HepG2 (cell line): ENCODE measurements at regions not wholly inside any gene's neighbourhood (a gene's known extent, or its start where the extent isn't known, plus 50 kb on each side); places are given as distances from the start of the nearest gene placed in this dataset.

Experiments used
- ATAC-seq: fragments of 200-7000 bp; cut with Tn5 transposase; 3 replicates; pipeline ENCODE4 v1.9.1; 2020; ENCODE audit warnings: mild to moderate bottlenecking, moderate library complexity
- BruUV-seq: library from RNA; stranded (reverse); fragments of 400-500 nt; replicated peaks from 2 replicates; lab custom pipeline; 2021; lab: Mats Ljungman, UMichigan
- CTCF ChIA-PET: fragments of 300-600 bp; formaldehyde crosslinking; extraction: SDS; loops from one replicate; lab custom pipeline; 2021; ENCODE audit warnings: low total read pairs, inconsistent platforms, low intra/inter-chr PET ratio; lab: Yijun Ruan, JAX
- POLR2A ChIA-PET: fragments of 350-600 bp; sonication (Branson Sonifier 250); formaldehyde crosslinking; loops from one replicate; lab custom pipeline; 2020; ENCODE audit warnings: antibody characterized with exemption, inconsistent platforms; lab: Yijun Ruan, JAX
- DNase-seq: peaks from one replicate; pipeline ENCODE4 v3.0.0-alpha.2; 2015; ENCODE audit warnings: low spot score
- FAIRE-seq: peaks from 3 replicates; lab custom pipeline; 2011; peaks lifted over from hg19 to GRCh38; lab: Jason Lieb, UNC
- H2AFZ ChIP-seq: one replicate; pipeline ENCODE4 v1.6.1; 2011; ENCODE audit warnings: low read length, inconsistent platforms
- H3K27ac ChIP-seq: fragments of 300-600 bp; 3 replicates; pipeline ENCODE4 v1.8.0; 2011; ENCODE audit warnings: mixed run types, mild to moderate bottlenecking, mixed read lengths, low read length, inconsistent platforms; ENCODE audit not compliant: insufficient read depth; ENCODE audit errors: extremely low read length
- H3K27me3 ChIP-seq, 2 experiments: fragments of 200-600 bp in 1 of 2; 2 replicates in 1 of 2; 3 replicates in 1 of 2; pipeline versions ENCODE4 v1.6.0 to v1.8.0; 2011; ENCODE audit warnings: low read length in 2 of 2, mild to moderate bottlenecking in 2 of 2, moderate library complexity in 2 of 2, inconsistent platforms in 1 of 2; ENCODE audit not compliant: insufficient read depth in 2 of 2, control insufficient read depth in 1 of 2
- H3K36me3 ChIP-seq, 2 experiments: fragments of 200-600 bp in 1 of 2; replicated peaks in 1 of 2; 2 replicates in 1 of 2; 3 replicates in 1 of 2; pipeline versions ENCODE4 v1.5.1 to v1.8.0; 2011; ENCODE audit warnings: low read length in 2 of 2, inconsistent platforms in 1 of 2; ENCODE audit not compliant: insufficient read depth in 2 of 2, control insufficient read depth in 1 of 2
- H3K4me1 ChIP-seq: 2 replicates; pipeline ENCODE4 v1.5.1; 2012; ENCODE audit warnings: low read length, inconsistent platforms; ENCODE audit not compliant: insufficient read depth
- H3K4me2 ChIP-seq: 2 replicates; pipeline ENCODE4 v1.6.0; 2011; ENCODE audit warnings: low read depth, low read length, inconsistent platforms
- H3K4me3 ChIP-seq, 3 experiments: fragments of 200-600 bp in 1 of 3; sonication (generic), shearing (Covaris generic) in 1 of 3; replicated peaks in 1 of 3; 2 replicates each; pipeline ENCODE4 v1.5.1; 2011 to 2016; ENCODE audit warnings: low read length in 3 of 3, inconsistent platforms in 2 of 3, low read depth in 2 of 3, mild to moderate bottlenecking in 2 of 3, control low read depth in 1 of 3, mixed read lengths in 1 of 3; ENCODE audit not compliant: insufficient read depth in 1 of 3
- H3K79me2 ChIP-seq: one replicate; pipeline ENCODE4 v1.6.1; 2011; ENCODE audit warnings: low read length, inconsistent platforms; ENCODE audit not compliant: insufficient read depth
- H3K9ac ChIP-seq: 2 replicates; pipeline ENCODE4 v1.6.0; 2011; ENCODE audit warnings: mild to moderate bottlenecking, low read depth, low read length, inconsistent platforms; ENCODE audit not compliant: insufficient read depth
- H3K9me3 ChIP-seq: 2 replicates; pipeline ENCODE4 v1.5.1; 2012; ENCODE audit warnings: mild to moderate bottlenecking, low read length
- H4K20me1 ChIP-seq: 2 replicates; pipeline ENCODE4 v1.6.0; 2011; ENCODE audit warnings: inconsistent platforms, mild to moderate bottlenecking, low read length, moderate library complexity; ENCODE audit not compliant: insufficient read depth
- ESRRA ChIP-seq: sonication (generic); formaldehyde crosslinking; IDR thresholded peaks from 2 replicates; pipeline ENCODE4 v1.5.1; 2020; ENCODE audit warnings: mild to moderate bottlenecking, low read depth, missing genetic modification reagents
- KDM2A ChIP-seq: sonication (generic); formaldehyde crosslinking; IDR thresholded peaks from 2 replicates; pipeline ENCODE4 v1.4.0; 2020; ENCODE audit warnings: low read depth, missing genetic modification reagents, borderline replicate concordance
- KLF16 ChIP-seq, 2 experiments: sonication (generic) in 1 of 2; formaldehyde crosslinking in 1 of 2; IDR thresholded peaks; 2 replicates each; pipeline versions ENCODE4 v1.6.1 to v1.8.0; 2016 to 2023; ENCODE audit warnings: missing genetic modification reagents in 2 of 2, missing compliant biosample characterization in 1 of 2
- RFXANK ChIP-seq: IDR thresholded peaks from 2 replicates; pipeline ENCODE4 v1.6.1; 2016
- TAF1 ChIP-seq: sonication (generic); formaldehyde crosslinking; IDR thresholded peaks from 2 replicates; pipeline ENCODE4 v1.4.0; 2020; ENCODE audit warnings: missing genetic modification reagents
- XRCC5 ChIP-seq: fragments of 200-400 bp; formaldehyde crosslinking; optimal IDR thresholded peaks from 2 replicates; pipeline ENCODE3; 2017; ENCODE audit warnings: mild to moderate bottlenecking, low read length
- ZBTB42 ChIP-seq: sonication (generic); formaldehyde crosslinking; IDR thresholded peaks from 2 replicates; pipeline ENCODE4 v1.5.0; 2020; ENCODE audit warnings: mild to moderate bottlenecking, missing genetic modification reagents
- ZNF263 ChIP-seq: sonication (generic); formaldehyde crosslinking; IDR thresholded peaks from 2 replicates; pipeline ENCODE4 v1.4.0; 2020; ENCODE audit warnings: missing genetic modification reagents
- ZNF484 ChIP-seq: sonication (generic); formaldehyde crosslinking; IDR thresholded peaks from 2 replicates; pipeline ENCODE4 v1.5.1; 2020; ENCODE audit warnings: mild to moderate bottlenecking, low read depth, missing genetic modification reagents, borderline replicate concordance
- ZNF629 ChIP-seq: sonication (generic); formaldehyde crosslinking; conservative IDR thresholded peaks from 2 replicates; pipeline ENCODE4 v1.5.0; 2020; ENCODE audit warnings: missing genetic modification reagents
- WGBS: methylation state at CpG from one replicate; pipeline ENCODE4 v1.1.6; 2017; ENCODE audit warnings: low lambda C conversion rate; 5-methylcytosine and 5-hydroxymethylcytosine counted together
- in situ Hi-C: cut with HindIII; loops from 2 replicates; pipeline ENCODE4 v1.10.0; 2017; ENCODE audit warnings: low pct_unique_long_range_greater_than_20kb; ENCODE audit not compliant: extremely low pct_ligation_motif_present
- intact Hi-C: fragments of 100-400 bp; cut with micrococcal nuclease; formaldehyde crosslinking; loops from one replicate; pipeline ENCODE4 v1.10.0; 2022; ENCODE audit not compliant: unreplicated experiment
- TF ChIP-seq, protein P1 (sequence below): sonication (generic); formaldehyde crosslinking; IDR thresholded peaks from 2 replicates; pipeline ENCODE4 v1.8.1; 2023; ENCODE audit warnings: mild to moderate bottlenecking, moderate library complexity, missing genetic modification reagents
- TF ChIP-seq, protein P2 (sequence below): sonication (generic); formaldehyde crosslinking; IDR thresholded peaks from 2 replicates; pipeline ENCODE4 v1.5.1; 2020; ENCODE audit warnings: mild to moderate bottlenecking, missing genetic modification reagents, moderate library complexity
- TF ChIP-seq, protein P3 (sequence below): sonication (generic); formaldehyde crosslinking; IDR thresholded peaks from 2 replicates; pipeline ENCODE4 v1.4.0; 2020; ENCODE audit warnings: missing genetic modification reagents

DNA sequence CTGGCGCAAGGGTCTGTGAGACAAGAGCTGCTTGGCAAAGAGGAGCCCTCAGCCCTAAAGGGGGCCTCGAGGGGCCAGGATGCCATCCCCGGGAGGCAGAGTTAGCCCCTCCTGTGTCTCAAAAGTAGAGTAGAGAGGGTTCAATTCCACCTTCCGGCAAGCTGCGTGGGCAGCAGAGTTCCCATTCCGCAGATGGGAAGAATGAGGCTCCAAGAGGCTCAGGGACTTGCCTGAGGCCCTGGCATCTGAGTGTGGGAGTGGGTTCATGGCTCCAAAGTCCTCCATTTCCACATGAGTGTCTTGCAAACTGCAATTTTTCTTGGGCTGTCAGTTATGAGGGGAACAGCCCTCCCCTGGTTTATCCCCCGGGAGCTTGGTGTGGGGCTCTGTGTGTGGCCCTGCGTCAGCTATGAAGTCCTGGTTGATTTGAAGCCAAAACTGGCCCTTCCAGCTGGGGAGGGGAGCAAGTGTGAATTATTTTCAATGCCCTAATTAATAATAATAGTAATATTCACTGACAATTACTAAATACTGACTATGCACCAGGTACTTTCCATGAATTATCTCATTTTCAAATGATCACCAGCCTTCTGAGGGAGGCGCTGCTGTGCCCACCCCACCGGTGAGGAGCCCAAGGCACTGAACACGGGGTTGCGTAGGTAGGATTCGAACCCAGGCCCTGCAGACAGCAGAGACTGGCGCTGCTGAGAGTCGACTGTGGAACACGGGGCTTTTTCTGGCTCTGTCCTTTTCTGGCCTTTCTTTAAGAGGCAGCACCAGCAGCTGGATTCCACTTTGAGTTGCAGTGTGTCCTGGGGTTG, 153.0 kb upstream of the PTPN1 start (continued):
- TF ChIP-seq KDM2A (0 out of 2 replicates have a peak, but pooled peaks have one; percentile 28), ZNF629 (peak; percentile 94)
- TF ChIP-seq, protein P1, sequence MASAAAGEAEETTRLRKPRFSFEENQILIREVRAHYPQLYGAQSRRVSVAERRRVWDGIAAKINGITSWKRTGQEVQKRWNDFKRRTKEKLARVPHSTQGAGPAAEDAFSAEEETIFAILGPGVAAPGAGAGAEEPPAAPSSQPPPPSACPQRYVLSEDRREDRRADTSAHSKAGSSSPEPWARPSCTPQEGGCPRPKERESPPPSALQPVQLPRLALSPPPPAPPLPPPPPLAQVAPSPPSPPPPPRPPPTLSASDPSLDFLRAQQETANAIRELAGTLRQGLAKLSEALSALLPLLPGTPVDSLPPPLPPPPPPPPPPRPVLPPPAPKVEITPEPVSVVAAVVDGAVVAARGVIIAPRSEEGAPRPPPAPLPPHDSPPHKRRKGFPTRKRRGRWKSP, result no peak
- TF ChIP-seq, all 625 proteins: peak for 7

DNA sequence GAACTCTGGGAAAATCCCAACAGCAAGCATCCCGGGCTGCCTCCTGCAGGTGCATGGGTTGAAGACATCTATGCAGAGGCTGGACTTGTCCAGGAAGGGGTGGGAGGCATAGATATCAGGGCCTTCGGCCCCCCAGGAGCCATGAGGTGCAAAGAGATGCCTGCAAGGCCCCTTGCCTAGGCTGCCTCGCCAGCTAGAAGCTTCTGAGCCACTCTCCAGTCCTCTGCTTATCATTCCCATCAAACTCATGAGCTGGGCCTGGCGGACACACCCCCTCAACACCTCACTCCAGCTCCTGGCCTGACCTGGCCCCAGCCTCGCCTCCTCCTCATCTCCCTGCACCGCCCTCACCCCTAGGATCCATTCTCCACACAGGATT, 152.4 kb upstream of the PTPN1 start:
- H3K27me3 ChIP-seq, result peaks cover 8 to 60% of the 10 kb centered on the region in 2 experiments
- no TSS peak for BruUV-seq
- no peak overlapping the region for H3K9ac ChIP-seq
- H3K79me2 ChIP-seq, result no peaks in the 10 kb centered on the region
- H4K20me1 ChIP-seq, result no peaks in the 10 kb centered on the region
- ChIA-PET CTCF (no interaction called here), POLR2A (interaction anchor here (0.7 to 1.7 kb wide), 5 partner anchors 11 to 83 kb away, joined by 3 to 10 read pairs (median 3); no protein-coding TSS in a partner anchor)
- no peaks in the 10 kb centered on the region for H3K36me3 ChIP-seq
- peaks cover 89% of the 10 kb centered on the region for H3K4me1 ChIP-seq
- no peak for FAIRE-seq
- H3K4me3 ChIP-seq, result no peak overlapping the region
- WGBS, result 20% methylated on average over 6 of the region's 6 CpGs
- H3K4me2 ChIP-seq, result no peak overlapping the region
- H3K9me3 ChIP-seq, result no peaks in the 10 kb centered on the region
- intact Hi-C loops (no loop called here), in situ Hi-C loops (no loop called here)
- no peak for DNase-seq
- ATAC-seq, result peak; percentile 15
- no peak overlapping the region for H2AFZ ChIP-seq
- H3K27ac ChIP-seq, result no peak overlapping the region
- TF ChIP-seq TAF1 (no peak), ZBTB42 (no peak), XRCC5 (peak; percentile 34), ESRRA (CRISPR knock-in tag) (0 out of 2 replicates have a peak, but pooled peaks have one; percentile 7), KLF16 (CRISPR knock-in tag; IDR thresholded peaks at IDR 0.05) (no peak), ZNF484 (CRISPR knock-in tag) (no peak), ZNF263 (CRISPR knock-in tag) (0 out of 2 replicates have a peak, but pooled peaks have one; percentile 2), RFXANK (CRISPR knock-in tag) (no peak)
- TF ChIP-seq, protein P2, sequence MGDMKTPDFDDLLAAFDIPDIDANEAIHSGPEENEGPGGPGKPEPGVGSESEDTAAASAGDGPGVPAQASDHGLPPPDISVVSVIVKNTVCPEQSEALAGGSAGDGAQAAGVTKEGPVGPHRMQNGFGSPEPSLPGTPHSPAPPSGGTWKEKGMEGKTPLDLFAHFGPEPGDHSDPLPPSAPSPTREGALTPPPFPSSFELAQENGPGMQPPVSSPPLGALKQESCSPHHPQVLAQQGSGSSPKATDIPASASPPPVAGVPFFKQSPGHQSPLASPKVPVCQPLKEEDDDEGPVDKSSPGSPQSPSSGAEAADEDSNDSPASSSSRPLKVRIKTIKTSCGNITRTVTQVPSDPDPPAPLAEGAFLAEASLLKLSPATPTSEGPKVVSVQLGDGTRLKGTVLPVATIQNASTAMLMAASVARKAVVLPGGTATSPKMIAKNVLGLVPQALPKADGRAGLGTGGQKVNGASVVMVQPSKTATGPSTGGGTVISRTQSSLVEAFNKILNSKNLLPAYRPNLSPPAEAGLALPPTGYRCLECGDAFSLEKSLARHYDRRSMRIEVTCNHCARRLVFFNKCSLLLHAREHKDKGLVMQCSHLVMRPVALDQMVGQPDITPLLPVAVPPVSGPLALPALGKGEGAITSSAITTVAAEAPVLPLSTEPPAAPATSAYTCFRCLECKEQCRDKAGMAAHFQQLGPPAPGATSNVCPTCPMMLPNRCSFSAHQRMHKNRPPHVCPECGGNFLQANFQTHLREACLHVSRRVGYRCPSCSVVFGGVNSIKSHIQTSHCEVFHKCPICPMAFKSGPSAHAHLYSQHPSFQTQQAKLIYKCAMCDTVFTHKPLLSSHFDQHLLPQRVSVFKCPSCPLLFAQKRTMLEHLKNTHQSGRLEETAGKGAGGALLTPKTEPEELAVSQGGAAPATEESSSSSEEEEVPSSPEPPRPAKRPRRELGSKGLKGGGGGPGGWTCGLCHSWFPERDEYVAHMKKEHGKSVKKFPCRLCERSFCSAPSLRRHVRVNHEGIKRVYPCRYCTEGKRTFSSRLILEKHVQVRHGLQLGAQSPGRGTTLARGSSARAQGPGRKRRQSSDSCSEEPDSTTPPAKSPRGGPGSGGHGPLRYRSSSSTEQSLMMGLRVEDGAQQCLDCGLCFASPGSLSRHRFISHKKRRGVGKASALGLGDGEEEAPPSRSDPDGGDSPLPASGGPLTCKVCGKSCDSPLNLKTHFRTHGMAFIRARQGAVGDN (CRISPR knock-in tag), result 0 out of 2 replicates have a peak, but pooled peaks have one; percentile 36
- TF ChIP-seq, protein P3, sequence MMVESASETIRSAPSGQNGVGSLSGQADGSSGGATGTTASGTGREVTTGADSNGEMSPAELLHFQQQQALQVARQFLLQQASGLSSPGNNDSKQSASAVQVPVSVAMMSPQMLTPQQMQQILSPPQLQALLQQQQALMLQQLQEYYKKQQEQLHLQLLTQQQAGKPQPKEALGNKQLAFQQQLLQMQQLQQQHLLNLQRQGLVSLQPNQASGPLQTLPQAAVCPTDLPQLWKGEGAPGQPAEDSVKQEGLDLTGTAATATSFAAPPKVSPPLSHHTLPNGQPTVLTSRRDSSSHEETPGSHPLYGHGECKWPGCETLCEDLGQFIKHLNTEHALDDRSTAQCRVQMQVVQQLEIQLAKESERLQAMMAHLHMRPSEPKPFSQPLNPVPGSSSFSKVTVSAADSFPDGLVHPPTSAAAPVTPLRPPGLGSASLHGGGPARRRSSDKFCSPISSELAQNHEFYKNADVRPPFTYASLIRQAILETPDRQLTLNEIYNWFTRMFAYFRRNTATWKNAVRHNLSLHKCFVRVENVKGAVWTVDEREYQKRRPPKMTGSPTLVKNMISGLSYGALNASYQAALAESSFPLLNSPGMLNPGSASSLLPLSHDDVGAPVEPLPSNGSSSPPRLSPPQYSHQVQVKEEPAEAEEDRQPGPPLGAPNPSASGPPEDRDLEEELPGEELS (CRISPR knock-in tag), result no peak
